H9 (cell line): ENCODE measurements at regions not wholly inside any gene's neighbourhood (a gene's known extent, or its start where the extent isn't known, plus 50 kb on each side); places are given as distances from the start of the nearest gene placed in this dataset.

Source experiments
- DNase-seq: peaks from one replicate; pipeline ENCODE4 v3.0.0-alpha.2; 2017
- H2AFZ ChIP-seq: one replicate; pipeline ENCODE4 v1.6.1; 2013; ENCODE audit warnings: mild to moderate bottlenecking, low read length, control low read depth, moderate library complexity
- H2AK5ac ChIP-seq: 2 replicates; pipeline ENCODE4 v1.6.1; 2013; ENCODE audit warnings: low read length, control low read depth, mixed read lengths; ENCODE audit not compliant: insufficient read length
- H2BK120ac ChIP-seq: one replicate; pipeline ENCODE4 v1.6.1; 2013; ENCODE audit warnings: low read depth, mild to moderate bottlenecking, low read length, control low read depth, inconsistent platforms; ENCODE audit not compliant: poor library complexity, severe bottlenecking
- H2BK12ac ChIP-seq: 2 replicates; pipeline ENCODE4 v1.6.1; 2013; ENCODE audit warnings: low read length, control low read depth, mixed read lengths, low read depth; ENCODE audit not compliant: insufficient read length
- H2BK15ac ChIP-seq: 2 replicates; pipeline ENCODE4 v1.6.1; 2013; ENCODE audit warnings: low read depth, low read length, control low read depth
- H2BK20ac ChIP-seq: one replicate; pipeline ENCODE4 v1.6.1; 2013; ENCODE audit warnings: low read depth, mild to moderate bottlenecking, low read length, control low read depth, inconsistent platforms; ENCODE audit not compliant: poor library complexity, severe bottlenecking
- H2BK5ac ChIP-seq: 2 replicates; pipeline ENCODE4 v1.6.1; 2013; ENCODE audit warnings: low read length, control low read depth, mixed read lengths; ENCODE audit not compliant: insufficient read length
- H3K14ac ChIP-seq: 2 replicates; pipeline ENCODE4 v1.6.1; 2013; ENCODE audit warnings: low read length, control low read depth; ENCODE audit not compliant: insufficient read depth
- H3K18ac ChIP-seq: 2 replicates; pipeline ENCODE4 v1.6.1; 2013; ENCODE audit warnings: low read depth, mild to moderate bottlenecking, mixed read lengths, low read length, control low read depth; ENCODE audit not compliant: insufficient read length
- H3K23ac ChIP-seq: 2 replicates; pipeline ENCODE4 v1.6.1; 2013; ENCODE audit warnings: low read length, control low read depth, mixed read lengths, low read depth; ENCODE audit not compliant: insufficient read length
- H3K23me2 ChIP-seq: 2 replicates; pipeline ENCODE4 v1.6.1; 2013; ENCODE audit warnings: low read depth, mild to moderate bottlenecking, mixed read lengths, low read length, control low read depth; ENCODE audit not compliant: insufficient read length, poor library complexity, severe bottlenecking
- H3K27ac ChIP-seq: 2 replicates; pipeline ENCODE4 v1.5.1; 2013; ENCODE audit warnings: low read length, control low read depth, mixed read lengths, low read depth; ENCODE audit not compliant: insufficient read length
- H3K27me3 ChIP-seq: 2 replicates; pipeline ENCODE4 v1.6.1; 2013; ENCODE audit warnings: low read length, control low read depth, inconsistent platforms; ENCODE audit not compliant: insufficient read depth
- H3K4ac ChIP-seq: 2 replicates; pipeline ENCODE4 v1.6.1; 2013; ENCODE audit warnings: low read depth, mild to moderate bottlenecking, control low read depth, inconsistent platforms, low read length, moderate library complexity
- H3K4me1 ChIP-seq: 2 replicates; pipeline ENCODE4 v1.6.1; 2013; ENCODE audit warnings: low read length, control low read depth, inconsistent platforms; ENCODE audit not compliant: insufficient read depth
- H3K4me2 ChIP-seq: 2 replicates; pipeline ENCODE4 v1.6.1; 2013; ENCODE audit warnings: low read length, control low read depth, mixed read lengths; ENCODE audit not compliant: insufficient read length, insufficient read depth
- H3K56ac ChIP-seq: 2 replicates; pipeline ENCODE4 v1.6.1; 2013; ENCODE audit warnings: low read depth, mild to moderate bottlenecking, mixed read lengths, low read length, control low read depth; ENCODE audit not compliant: insufficient read length
- H3K79me1 ChIP-seq: 2 replicates; pipeline ENCODE4 v1.6.1; 2013; ENCODE audit warnings: low read depth, mild to moderate bottlenecking, moderate library complexity, low read length, control low read depth, inconsistent platforms; ENCODE audit not compliant: insufficient read depth, poor library complexity, severe bottlenecking
- H3K79me2 ChIP-seq: 2 replicates; pipeline ENCODE4 v1.6.1; 2013; ENCODE audit warnings: low read length, control low read depth, inconsistent platforms; ENCODE audit not compliant: insufficient read depth
- H3K9ac ChIP-seq: 2 replicates; pipeline ENCODE4 v1.6.1; 2013; ENCODE audit warnings: low read length, control low read depth, mixed read lengths; ENCODE audit not compliant: insufficient read length; ENCODE audit errors: extremely low read depth
- H3K9me3 ChIP-seq: one replicate; pipeline ENCODE4 v1.6.1; 2013; ENCODE audit warnings: low read depth, low read length, inconsistent platforms; ENCODE audit not compliant: control insufficient read depth
- H3T11ph ChIP-seq: one replicate; pipeline ENCODE4 v1.6.1; 2013; ENCODE audit warnings: mild to moderate bottlenecking, low read length, control low read depth, inconsistent platforms
- H4K20me1 ChIP-seq: one replicate; pipeline ENCODE4 v1.6.1; 2013; ENCODE audit not compliant: control insufficient read depth, insufficient read length, insufficient read depth
- H4K5ac ChIP-seq: 2 replicates; pipeline ENCODE4 v1.6.1; 2013; ENCODE audit warnings: low read depth, mild to moderate bottlenecking, mixed read lengths, low read length, control low read depth; ENCODE audit not compliant: insufficient read length
- H4K8ac ChIP-seq: replicated peaks from 2 replicates; pipeline ENCODE4 v1.6.1; 2013; ENCODE audit warnings: low read length, control low read depth, mixed read lengths, low read depth; ENCODE audit not compliant: insufficient read length
- H4K91ac ChIP-seq: 2 replicates; pipeline ENCODE4 v1.6.1; 2013; ENCODE audit warnings: low read depth, mild to moderate bottlenecking, moderate library complexity, mixed read lengths, low read length, control low read depth; ENCODE audit not compliant: insufficient read length
- H3K27ac Mint-ChIP-seq, 3 experiments: 2 replicates in 2 of 3; 3 replicates in 1 of 3; pipeline ENCODE4 v1.8.0; 2020 to 2021; ENCODE audit warnings: mixed read lengths in 3 of 3, mild to moderate bottlenecking in 1 of 3, moderate library complexity in 1 of 3
- H3K27me3 Mint-ChIP-seq: 2 replicates; pipeline ENCODE4 v1.8.0; 2021; ENCODE audit warnings: low read depth, mild to moderate bottlenecking, moderate library complexity, mixed read lengths
- H3K36me3 Mint-ChIP-seq, 3 experiments: 2 replicates in 2 of 3; 3 replicates in 1 of 3; pipeline ENCODE4 v1.8.0; 2020 to 2021; ENCODE audit warnings: low read depth in 3 of 3, mixed read lengths in 3 of 3; ENCODE audit not compliant: insufficient read depth in 1 of 3
- H3K4me1 Mint-ChIP-seq, 2 experiments: 2 replicates each; pipeline ENCODE4 v1.8.0; 2020; ENCODE audit warnings: mixed read lengths in 2 of 2
- H3K4me3 Mint-ChIP-seq, 2 experiments: 2 replicates in 1 of 2; 3 replicates in 1 of 2; pipeline ENCODE4 v1.8.0; 2020 to 2021; ENCODE audit warnings: mild to moderate bottlenecking in 2 of 2, mixed read lengths in 2 of 2, moderate library complexity in 1 of 2
- H3K9me3 Mint-ChIP-seq, 2 experiments: 2 replicates in 1 of 2; 3 replicates in 1 of 2; pipeline ENCODE4 v1.8.0; 2020; ENCODE audit warnings: mild to moderate bottlenecking in 2 of 2, mixed read lengths in 2 of 2, moderate library complexity in 1 of 2
- WGBS: extraction: QIAGEN DNeasy Blood & Tissue Kit; methylation state at CpG from one replicate; pipeline ENCODE4 v1.1.7; 2013; ENCODE audit warnings: missing lambda C conversion rate, low lambda C conversion rate, mixed read lengths; ENCODE audit not compliant: insufficient read length; ENCODE audit errors: extremely low coverage; 5-methylcytosine and 5-hydroxymethylcytosine counted together
- TF ChIP-seq, protein P1 (sequence below): fragments of 200-600 bp; sonication (generic); conservative IDR thresholded peaks from 3 replicates; pipeline ENCODE4 v1.8.0; 2021; ENCODE audit warnings: antibody characterized with exemption, mild to moderate bottlenecking

DNA sequence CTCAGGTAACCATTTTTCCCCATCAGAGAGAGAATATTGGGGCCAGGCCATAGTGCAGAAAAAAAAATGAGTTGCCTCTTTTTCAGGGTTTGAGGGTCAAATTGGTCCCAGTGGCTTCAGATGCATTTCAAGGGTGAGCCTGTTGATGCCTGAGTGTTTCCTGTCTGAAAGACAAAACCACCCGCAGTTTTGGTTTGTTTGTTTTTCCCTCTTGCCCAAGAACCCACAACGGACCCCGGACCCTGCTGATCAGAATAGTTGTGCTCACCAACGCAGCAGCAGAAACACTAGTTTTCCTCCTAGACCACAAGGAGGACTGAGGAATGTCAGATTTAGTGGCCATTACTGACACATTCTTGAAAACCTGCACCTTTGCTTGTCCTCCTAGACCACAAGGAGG, 1433.1 kb downstream of the PLA2G4A start:
- Histone ChIP-seq H3K27me3 (no peaks in the 10 kb centered on the region), H4K5ac (no peak overlapping the region), H4K91ac (no peak overlapping the region), H3K14ac (no peak overlapping the region), H3K4me2 (no peak overlapping the region), H2AK5ac (no peak overlapping the region), H3K79me2 (no peaks in the 10 kb centered on the region), H3K79me1 (no peaks in the 10 kb centered on the region), H3K23ac (no peak overlapping the region), H3K23me2 (no peaks in the 10 kb centered on the region), H3T11ph (no peak overlapping the region), H3K4ac (no peak overlapping the region), H2BK20ac (no peak overlapping the region), H2BK15ac (no peak overlapping the region), H3K4me1 (no peaks in the 10 kb centered on the region), H4K8ac (no peak overlapping the region), H3K18ac (no peak overlapping the region), H2BK5ac (no peak overlapping the region), H3K27ac (no peak overlapping the region), H3K9ac (no peak overlapping the region), H2BK12ac (no peak overlapping the region), H4K20me1 (no peaks in the 10 kb centered on the region), H3K56ac (no peak overlapping the region), H2BK120ac (no peak overlapping the region), H2AFZ (no peak overlapping the region), H3K9me3 (no peaks in the 10 kb centered on the region)
- Mint-ChIP-seq H3K27ac (no peak overlapping the region), H3K27me3 (no peaks in the 10 kb centered on the region), H3K4me3 (no peak overlapping the region), H3K36me3 (peaks cover 14 to 37% (median 21%) of the 10 kb centered on the region in 3 experiments), H3K4me1 (peaks cover 3 to 7% of the 10 kb centered on the region in 2 experiments; a peak in 3 of 4 replicates), H3K9me3 (peaks cover 38 to 44% of the 10 kb centered on the region in 2 experiments)
- no CpG with 5 or more reads among the region's 4 CpGs for WGBS
- TF ChIP-seq, protein P1, sequence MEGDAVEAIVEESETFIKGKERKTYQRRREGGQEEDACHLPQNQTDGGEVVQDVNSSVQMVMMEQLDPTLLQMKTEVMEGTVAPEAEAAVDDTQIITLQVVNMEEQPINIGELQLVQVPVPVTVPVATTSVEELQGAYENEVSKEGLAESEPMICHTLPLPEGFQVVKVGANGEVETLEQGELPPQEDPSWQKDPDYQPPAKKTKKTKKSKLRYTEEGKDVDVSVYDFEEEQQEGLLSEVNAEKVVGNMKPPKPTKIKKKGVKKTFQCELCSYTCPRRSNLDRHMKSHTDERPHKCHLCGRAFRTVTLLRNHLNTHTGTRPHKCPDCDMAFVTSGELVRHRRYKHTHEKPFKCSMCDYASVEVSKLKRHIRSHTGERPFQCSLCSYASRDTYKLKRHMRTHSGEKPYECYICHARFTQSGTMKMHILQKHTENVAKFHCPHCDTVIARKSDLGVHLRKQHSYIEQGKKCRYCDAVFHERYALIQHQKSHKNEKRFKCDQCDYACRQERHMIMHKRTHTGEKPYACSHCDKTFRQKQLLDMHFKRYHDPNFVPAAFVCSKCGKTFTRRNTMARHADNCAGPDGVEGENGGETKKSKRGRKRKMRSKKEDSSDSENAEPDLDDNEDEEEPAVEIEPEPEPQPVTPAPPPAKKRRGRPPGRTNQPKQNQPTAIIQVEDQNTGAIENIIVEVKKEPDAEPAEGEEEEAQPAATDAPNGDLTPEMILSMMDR = no peak
- no peak for DNase-seq
